Fibroblast of skin of right biceps (primary cell): ENCODE measurements at regions not wholly inside any gene's neighbourhood (a gene's known extent, or its start where the extent isn't known, plus 50 kb on each side); places are given as distances from the start of the nearest gene placed in this dataset.
"Not testable (repeated sequence)": the region's sequence is repeated elsewhere in the genome, so short reads cannot be mapped to it uniquely, and the experiment has no call there.

ENCODE experiments used
- DNase-seq: peaks from one replicate; pipeline ENCODE4 v3.0.0-alpha.2; 2013

DNA sequence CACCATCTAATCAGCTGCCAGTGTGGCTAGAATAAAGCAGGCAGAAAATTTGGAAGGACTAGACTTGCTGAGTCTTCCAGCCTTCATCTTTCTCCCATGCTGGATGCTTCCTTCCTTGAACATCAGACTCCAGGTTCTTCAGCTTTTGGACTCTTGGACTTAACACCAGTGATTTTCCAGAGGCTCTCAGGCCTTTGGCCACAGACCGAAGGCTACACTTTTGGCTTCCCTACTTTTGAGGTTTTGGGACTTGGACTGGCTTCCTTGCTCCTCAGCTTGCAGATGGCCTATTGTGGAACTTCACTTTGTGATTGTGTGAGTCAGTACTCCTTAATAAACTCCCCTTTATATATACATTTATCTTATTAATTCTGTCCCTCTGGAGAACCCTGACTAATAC is 129.8 kb upstream of the MB21D2 start:
- DNase-seq = not testable (repeated sequence)

DNA sequence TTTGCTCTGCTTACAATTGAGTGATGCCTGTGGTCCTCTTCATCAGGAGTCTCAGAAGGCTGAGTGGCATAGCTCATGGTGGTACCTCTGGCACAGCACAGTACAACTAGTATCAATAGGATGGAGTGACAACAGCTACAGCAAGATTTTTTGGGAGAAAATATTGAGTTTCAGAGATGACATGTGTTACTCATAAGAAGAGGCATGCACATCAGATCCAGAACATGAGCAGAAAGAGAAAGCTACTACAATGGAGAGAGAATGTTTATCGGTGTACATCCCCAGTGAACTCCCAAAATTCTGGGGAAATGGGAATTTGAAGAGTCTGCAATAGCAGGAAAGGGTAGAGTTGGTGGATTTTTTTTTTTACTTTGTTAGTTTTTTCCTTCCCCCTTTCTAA is 130.5 kb upstream of the MB21D2 start:
- no peak for DNase-seq

GRCh38 chr3:193049935-193050334 is 132.3 kb upstream of the MB21D2 start:
- no peak for DNase-seq

GRCh38 chr3:193051314-193051713 is 133.7 kb upstream of the MB21D2 start:
- no peak for DNase-seq

DNA sequence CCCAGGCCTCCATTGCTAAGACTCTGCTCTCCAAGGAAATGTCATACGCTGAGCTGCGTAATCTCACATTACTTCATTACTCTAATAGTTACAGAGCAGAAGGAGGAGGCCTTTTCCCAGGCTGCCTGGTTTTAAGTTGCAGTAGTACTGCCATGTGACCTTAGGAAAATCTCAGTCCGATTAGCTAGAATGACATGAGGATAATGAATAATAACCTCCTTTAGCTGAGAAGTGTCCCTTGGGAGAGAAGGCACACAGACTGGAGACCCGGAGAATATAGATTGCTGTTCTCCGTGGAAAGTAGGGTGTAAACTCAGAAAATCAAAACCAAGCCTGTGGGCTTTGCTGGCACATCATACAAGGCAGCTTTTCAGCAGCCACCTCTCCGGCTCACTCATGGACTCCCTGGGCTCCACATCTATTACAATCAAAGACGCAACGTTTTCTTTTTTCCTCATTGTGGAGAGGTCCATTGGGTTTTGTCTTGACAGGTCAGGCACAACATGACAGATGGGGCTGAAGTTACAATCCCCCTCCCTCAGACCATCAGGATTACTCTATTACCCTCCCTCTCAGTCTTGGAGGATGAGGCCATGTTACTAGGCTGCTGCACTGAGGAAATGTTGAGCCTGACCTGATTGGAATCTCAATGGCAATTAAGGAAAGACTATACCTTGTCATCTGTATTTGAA is 134.8 kb upstream of the MB21D2 start:
- no peak for DNase-seq

DNA sequence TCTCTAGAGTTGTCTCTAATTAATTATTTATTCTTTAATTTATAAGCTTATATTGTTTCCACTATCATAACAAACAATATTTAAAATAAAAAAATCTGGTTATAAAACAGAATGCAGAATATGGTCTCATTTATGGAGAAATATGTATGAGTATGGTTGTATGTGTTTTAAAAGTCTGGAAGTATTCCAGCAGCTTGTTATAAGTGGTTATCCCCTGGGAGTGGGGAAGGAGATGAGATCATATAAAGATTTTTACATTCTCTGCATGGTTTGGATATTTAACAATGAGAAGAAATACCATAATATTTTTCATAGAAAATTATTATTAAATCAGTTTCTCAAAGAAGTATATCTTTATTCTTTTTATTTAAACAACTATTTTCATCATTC is 135.4 kb upstream of the MB21D2 start:
- DNase-seq = peak; percentile 57

DNA sequence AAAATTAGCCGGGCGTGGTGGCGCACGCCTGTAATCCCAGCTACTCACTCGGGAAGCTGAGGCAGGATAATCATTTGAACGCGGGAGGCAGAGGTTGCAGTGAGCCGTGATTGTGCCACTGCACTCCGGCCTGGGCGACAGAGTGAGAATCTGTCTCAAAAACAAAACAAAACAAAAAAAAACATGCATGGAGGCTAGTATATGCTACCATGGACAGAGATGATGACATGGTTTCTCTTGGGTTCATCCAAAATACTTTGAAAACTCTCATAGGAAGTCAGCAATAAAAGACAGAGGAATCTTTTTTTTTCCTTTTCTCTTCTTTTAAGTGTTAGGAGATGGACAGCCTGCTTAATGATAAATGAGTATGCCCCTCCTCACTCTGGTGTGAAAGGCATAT is 137.7 kb upstream of the MB21D2 start:
- no peak for DNase-seq

DNA sequence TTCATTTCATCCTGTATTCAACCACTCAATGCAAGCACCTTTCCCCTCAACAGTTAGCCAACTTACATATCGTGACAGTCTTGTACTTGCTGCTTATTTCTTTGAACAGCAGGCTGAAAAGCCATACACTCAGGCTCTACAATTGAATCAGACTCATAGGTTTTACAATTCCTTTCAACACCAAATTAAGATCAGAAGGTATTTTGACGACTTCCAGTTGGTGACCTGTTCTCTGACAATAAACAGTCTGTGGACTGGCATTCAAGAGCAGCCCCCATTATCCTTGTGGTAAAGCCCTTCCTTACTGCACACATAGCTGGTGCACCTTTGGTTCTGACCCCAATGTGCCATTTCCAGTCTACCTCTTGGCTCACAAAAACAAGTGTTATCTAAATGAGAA is 140.0 kb upstream of the MB21D2 start:
- DNase-seq = no peak

DNA sequence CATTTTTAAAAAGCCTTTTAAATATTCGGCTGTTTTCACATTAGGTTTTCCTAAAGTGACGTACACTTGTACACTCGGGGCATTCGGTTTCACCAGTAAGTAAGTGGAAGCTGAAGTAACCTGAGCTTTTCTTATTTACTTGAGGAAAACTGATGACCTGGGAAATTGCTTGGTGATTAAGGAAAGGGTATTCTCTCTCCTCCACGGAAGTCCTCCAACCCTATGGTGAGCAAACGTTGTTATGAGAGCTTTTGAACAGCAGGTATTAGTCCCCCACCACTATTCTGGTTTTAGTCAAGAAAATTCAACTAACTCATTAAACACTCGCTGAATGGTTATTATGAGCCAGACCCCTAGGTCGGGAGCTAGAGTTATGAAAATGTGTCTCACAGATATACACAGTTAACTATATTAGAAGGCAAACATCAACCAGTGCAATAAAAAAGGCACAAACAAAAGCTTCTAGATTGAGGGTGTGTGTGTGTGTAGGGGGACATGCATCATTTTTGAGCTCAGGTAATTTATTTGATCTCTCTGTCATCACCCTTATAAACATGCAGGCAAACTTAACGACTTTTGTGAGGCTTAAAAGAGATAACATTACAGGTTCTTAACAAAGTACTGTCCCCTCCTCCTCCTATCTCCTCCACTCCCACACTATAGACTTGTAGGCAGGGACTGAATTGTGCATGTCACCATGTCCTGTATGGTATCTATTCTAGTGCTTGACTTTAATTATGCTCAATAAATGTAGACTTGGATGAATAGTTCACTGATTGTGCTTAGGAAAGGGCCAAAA is 143.3 kb upstream of the MB21D2 start:
- DNase-seq = no peak

GRCh38 chr3:193068365-193068764 is 150.7 kb upstream of the MB21D2 start:
- no peak for DNase-seq

DNA sequence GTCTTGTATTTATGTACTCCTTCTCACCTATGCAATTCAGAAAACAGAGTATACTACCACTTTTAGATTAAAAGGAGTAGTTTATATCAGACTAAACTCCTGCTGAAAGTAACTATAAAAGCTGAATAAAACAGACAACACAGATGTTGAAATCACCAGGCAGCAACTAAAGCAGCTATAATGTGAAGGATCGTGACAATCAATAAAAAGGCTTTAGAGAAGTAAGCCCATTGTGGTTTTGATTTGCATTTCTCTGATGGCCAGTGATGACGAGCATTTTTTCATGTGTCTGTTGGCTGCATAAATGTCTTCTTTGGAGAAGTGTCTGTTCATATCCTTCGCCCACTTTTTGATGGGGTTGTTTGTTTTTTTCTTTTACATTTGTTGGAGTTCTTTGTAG is 152.1 kb upstream of the MB21D2 start:
- not testable (repeated sequence) for DNase-seq

DNA sequence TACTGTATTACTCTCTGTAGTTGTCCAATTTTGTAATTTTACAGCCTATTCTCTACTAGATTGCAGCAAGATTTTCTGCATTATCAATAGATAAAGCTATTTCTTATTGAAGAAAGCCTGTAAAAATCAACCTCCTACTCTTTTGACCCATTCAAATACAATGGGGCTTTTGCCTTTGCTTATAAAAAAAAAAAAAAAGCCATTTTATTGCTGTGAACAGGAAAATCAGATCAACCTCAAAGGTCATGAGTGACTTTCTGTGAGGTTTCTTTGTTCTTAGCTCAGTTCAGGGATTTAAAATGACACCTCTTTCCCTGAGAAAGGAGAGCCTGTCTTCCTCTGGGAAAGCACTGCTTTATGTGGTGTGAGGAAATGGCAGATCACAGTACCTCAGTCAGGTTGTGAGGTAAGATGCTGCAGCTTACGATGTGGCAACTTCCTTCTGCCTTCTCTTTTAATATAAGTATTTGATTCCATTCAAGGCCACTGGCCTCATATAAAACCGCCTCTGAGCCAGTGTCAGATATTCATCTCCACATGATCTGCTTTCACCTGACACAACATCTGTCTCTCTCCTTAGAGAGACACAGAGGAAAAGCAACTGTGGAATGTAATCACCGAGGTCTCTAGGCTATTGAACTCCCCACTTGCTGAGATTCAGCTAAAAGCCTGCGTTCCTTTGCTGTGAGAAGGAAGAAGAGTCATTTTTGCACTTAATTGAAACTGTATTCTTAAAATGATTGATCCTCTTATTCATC is 161.5 kb upstream of the MB21D2 start:
- no peak for DNase-seq

- DNase-seq = peak; percentile 9
Measured at GRCh38 chr3:193080821-193081365, 160.1 kb upstream of the PLAAT1 start.

DNA sequence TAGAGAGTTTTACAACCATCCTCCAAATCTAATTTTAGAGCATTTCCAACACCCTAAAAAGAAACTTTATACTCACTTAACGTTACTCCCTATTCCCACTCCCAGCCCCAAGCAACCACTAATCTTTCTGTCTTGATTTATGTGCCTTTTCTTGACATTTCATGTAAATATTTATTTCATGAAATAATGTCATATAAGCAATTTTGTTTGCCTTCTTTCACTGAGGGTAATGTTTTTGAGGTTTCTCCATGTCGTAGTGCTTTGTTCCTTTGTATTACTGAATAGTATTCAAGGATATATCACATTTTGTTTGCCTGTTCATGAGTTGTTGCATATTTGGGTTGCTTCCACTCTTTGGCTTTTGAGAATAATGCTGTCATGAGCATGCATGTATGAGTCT is 155.4 kb upstream of the PLAAT1 start:
- DNase-seq = no peak

DNA sequence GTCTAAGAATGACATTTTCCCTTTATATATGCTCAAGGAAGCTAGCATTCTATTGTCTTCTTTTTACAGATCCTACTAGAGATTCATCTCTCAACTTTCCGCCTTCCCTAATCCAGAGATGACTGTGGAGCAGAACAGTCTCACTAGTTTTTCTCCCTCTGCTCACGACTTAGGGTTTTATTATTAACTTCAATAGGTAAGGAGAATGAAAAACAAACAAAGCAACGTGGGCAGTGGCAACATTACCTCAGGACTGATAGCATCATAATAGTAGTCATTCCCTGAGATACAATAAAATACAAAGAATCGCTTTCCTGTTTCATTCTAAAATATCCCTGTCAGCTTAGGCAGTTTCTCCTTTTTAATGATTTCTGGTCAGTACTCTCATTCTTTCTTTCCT is 154.3 kb upstream of the PLAAT1 start:
- DNase-seq = no peak

GRCh38 chr3:193087336-193087735 is 153.7 kb upstream of the PLAAT1 start:
- DNase-seq = no peak

- peak; percentile 28 for DNase-seq
Measured at GRCh38 chr3:193095366-193095765, 145.7 kb upstream of the PLAAT1 start.

DNA sequence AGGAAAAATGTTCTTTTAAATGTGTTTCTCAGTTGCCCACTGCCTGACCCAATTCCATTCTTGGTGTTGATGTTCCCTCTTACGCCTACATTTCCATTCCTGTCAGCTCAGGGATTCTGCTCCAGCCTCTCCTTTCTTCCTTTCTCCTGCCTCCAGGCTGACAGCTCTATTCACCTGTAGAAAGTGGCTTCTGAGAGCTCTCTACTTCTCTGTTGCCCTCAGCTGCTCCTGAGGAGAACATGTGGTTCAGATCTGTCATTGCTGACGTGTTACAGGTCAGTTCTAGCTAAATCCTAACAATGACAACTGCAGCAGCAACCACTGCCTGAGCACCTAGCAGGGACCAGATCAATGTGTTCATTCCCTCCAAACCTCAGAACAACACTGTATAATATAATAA is 144.9 kb upstream of the PLAAT1 start:
- no peak for DNase-seq

DNA sequence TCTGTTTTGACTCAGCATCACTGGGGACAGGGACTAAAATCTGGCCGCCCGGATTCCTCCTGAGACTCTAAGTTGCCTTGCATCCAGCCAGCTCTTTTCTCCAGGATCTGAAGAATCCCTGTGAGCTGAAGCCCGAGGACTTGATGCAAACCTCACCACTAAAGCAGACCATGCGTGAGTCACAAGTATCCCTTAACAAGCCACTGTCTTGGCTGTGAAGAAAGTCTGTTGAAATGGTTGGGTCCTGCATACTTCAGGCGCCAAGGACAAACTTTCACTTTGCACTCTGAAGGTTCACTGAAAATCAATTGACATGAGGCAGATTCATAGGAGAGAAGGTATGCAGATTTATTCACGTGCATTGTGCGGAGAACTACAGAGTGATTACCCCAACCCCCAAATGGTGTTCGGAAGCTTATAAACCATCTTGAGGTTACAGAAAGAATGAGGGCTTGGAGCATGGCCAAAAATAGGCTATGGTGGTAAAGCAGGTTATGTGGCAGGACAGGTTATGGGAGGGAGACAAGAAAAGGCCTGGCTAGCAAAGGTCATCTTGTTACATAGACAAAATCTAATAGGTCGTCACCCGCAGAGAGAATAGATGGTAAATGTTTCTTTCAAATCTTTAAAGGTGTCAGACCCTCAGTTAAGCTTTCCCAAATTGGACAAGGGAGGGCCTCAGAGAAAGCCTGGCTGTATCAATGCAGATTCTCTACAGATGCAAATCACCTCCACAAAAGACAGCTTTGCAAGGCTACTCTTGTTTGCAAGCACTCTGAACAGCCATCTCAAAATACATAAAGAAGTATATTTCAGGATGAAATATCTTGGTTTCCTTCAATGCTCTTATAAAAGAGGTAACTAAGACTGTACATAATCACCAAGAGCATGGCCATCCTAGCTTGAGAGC is 126.3 kb upstream of the PLAAT1 start:
- DNase-seq = no peak

GRCh38 chr3:193116871-193117270 is 124.2 kb upstream of the PLAAT1 start:
- DNase-seq = no peak

- DNase-seq = no peak
Measured at GRCh38 chr3:193118907-193119306, 122.1 kb upstream of the PLAAT1 start.

GRCh38 chr3:193119926-193120325 is 121.1 kb upstream of the PLAAT1 start:
- no peak for DNase-seq
